ENCODE measurements at regions not wholly inside any gene's neighbourhood (a gene's known extent, or its start where the extent isn't known, plus 50 kb on each side); places are given as distances from the start of the nearest gene placed in this dataset.

DNA sequence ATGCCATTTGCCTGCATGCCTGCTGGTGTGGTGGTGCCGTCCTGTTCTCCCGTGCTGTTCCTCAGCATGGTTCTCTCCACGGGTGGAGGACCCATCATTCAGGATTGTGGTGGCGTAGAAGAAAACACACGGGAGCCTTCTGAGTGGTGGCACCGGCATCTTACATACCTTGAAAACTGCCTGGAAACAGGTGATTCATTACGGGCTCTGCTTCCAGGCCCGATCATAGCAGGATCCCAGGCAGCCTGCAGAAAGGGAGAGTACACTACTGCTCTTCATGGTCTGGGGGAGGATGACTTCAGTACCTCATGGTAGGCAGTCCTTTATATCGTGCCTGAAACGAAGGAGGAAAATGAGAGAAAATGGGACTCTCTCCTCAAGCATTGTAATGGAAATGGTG, 66.6 kb upstream of the KCNA5 start:
- H3K36me3 Mint-ChIP-seq (ENCODE audit: low read depth) = no peaks in the 10 kb centered on the region
- TF ChIP-seq CTCF (conservative IDR thresholded peaks at IDR 0.05) = no peak
- H3K27me3 Mint-ChIP-seq (ENCODE audit: insufficient read depth) = peaks cover 88% of the 10 kb centered on the region

GRCh38 chr12:4978737-4979136, 64.9 kb upstream of the KCNA5 start:
- H3K27me3 ChIP-seq (ENCODE audit: control insufficient read depth, insufficient read depth, low read length, poor library complexity, severe bottlenecking) = peaks cover 100% of the 10 kb centered on the region
- Mint-ChIP-seq H3K36me3 (ENCODE audit: low read depth) (no peaks in the 10 kb centered on the region), H3K4me1 (peaks cover 7% of the 10 kb centered on the region), H3K9me3 (peaks cover 2% of the 10 kb centered on the region), H3K27me3 (ENCODE audit: insufficient read depth) (peaks cover 97% of the 10 kb centered on the region), H3K27ac (no peak overlapping the region), H3K4me3 (no peak overlapping the region)
- TF ChIP-seq CTCF (conservative IDR thresholded peaks at IDR 0.05) = no peak
- WGBS, 2 experiments (ENCODE audit: insufficient coverage in 1 of 2, insufficient read length in 1 of 2) = 69 to 71% methylated on average over 3 to 6 of the region's 6 CpGs
- no peak overlapping the region for H3K4me3 ChIP-seq (ENCODE audit: low read length)
- H3K4me1 ChIP-seq (ENCODE audit: control insufficient read depth, insufficient read depth, low read length) = peaks cover 7% of the 10 kb centered on the region
- no peaks in the 10 kb centered on the region for H3K36me3 ChIP-seq (ENCODE audit: control insufficient read depth, insufficient read depth, low read length)
- H3K9me3 ChIP-seq (ENCODE audit: control insufficient read depth, low read length) = no peaks in the 10 kb centered on the region
- no peak overlapping the region for H3K9ac ChIP-seq (ENCODE audit: extremely low read depth, low read length, poor library complexity, severe bottlenecking)
- DNase-seq = no peak
- H3K27ac ChIP-seq (ENCODE audit: low read depth, low read length) = no peak overlapping the region

More for the DNA sequence above, 66.6 kb upstream of the KCNA5 start:
- H3K4me3 Mint-ChIP-seq = no peak overlapping the region
- peaks cover 7% of the 10 kb centered on the region for H3K4me1 Mint-ChIP-seq
- no peaks in the 10 kb centered on the region for H3K9me3 Mint-ChIP-seq
- H3K9ac ChIP-seq (ENCODE audit: extremely low read depth, low read length, poor library complexity, severe bottlenecking) = no peak overlapping the region
- no peak overlapping the region for H3K27ac ChIP-seq (ENCODE audit: low read depth, low read length)
- H3K27ac Mint-ChIP-seq = no peak overlapping the region
- no peaks in the 10 kb centered on the region for H3K9me3 ChIP-seq (ENCODE audit: control insufficient read depth, low read length)
- peaks cover 7% of the 10 kb centered on the region for H3K4me1 ChIP-seq (ENCODE audit: control insufficient read depth, insufficient read depth, low read length)
- H3K4me3 ChIP-seq (ENCODE audit: low read length) = no peak overlapping the region
- DNase-seq = no peak
- H3K36me3 ChIP-seq (ENCODE audit: control insufficient read depth, insufficient read depth, low read length) = no peaks in the 10 kb centered on the region
- peaks cover 94% of the 10 kb centered on the region for H3K27me3 ChIP-seq (ENCODE audit: control insufficient read depth, insufficient read depth, low read length, poor library complexity, severe bottlenecking)
- WGBS, 2 experiments (ENCODE audit: insufficient coverage in 1 of 2, insufficient read length in 1 of 2) = 91 to 95% methylated on average over 8 to 10 of the region's 10 CpGs

DNA sequence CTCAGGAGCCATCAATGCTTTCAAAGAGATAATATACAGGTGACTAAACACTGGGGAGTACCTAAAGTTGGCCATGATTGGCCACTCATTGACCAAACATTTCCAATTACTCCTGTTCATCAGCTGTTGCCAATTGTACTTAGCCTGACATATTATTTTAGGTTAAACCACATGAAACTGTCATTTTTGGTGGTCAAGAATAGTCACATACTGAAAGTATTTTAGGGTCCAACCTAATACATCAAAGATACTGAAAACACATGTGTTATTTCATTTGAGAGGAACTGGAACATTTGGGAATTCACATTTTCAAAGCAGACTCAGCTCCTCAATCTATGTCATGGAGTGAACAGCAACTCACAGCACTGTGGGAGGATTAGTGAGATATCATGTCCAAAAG, 63.9 kb upstream of the KCNA5 start:
- Histone ChIP-seq H3K36me3 (ENCODE audit: control insufficient read depth, insufficient read depth, low read length) (no peaks in the 10 kb centered on the region), H3K27ac (ENCODE audit: low read depth, low read length) (no peak overlapping the region), H3K4me1 (ENCODE audit: control insufficient read depth, insufficient read depth, low read length) (no peaks in the 10 kb centered on the region), H3K4me3 (ENCODE audit: low read length) (no peak overlapping the region), H3K9me3 (ENCODE audit: control insufficient read depth, low read length) (no peaks in the 10 kb centered on the region), H3K9ac (ENCODE audit: extremely low read depth, low read length, poor library complexity, severe bottlenecking) (no peak overlapping the region), H3K27me3 (ENCODE audit: control insufficient read depth, insufficient read depth, low read length, poor library complexity, severe bottlenecking) (peaks cover 100% of the 10 kb centered on the region)
- Mint-ChIP-seq H3K27me3 (ENCODE audit: insufficient read depth) (peaks cover 98% of the 10 kb centered on the region), H3K4me1 (no peaks in the 10 kb centered on the region), H3K9me3 (peaks cover 2% of the 10 kb centered on the region), H3K27ac (no peak overlapping the region), H3K36me3 (ENCODE audit: low read depth) (no peaks in the 10 kb centered on the region), H3K4me3 (no peak overlapping the region)
- TF ChIP-seq CTCF (conservative IDR thresholded peaks at IDR 0.05) = no peak
- no peak for DNase-seq

Data from endodermal cell (in vitro differentiated cells).